GM18511 (cell line): ENCODE measurements at regions not wholly inside any gene's neighbourhood (a gene's known extent, or its start where the extent isn't known, plus 50 kb on each side); places are given as distances from the start of the nearest gene placed in this dataset.
A peak's percentile ranks its signal among the peaks of the same experiment; 100 is the strongest.
"Not testable (repeated sequence)": the region's sequence is repeated elsewhere in the genome, so short reads cannot be mapped to it uniquely, and the experiment has no call there.

ENCODE experiments used
- ATAC-seq: cut with Tn5 transposase; IDR thresholded peaks from one replicate; pipeline ENCODE4 v1.9.1; 2021; ENCODE audit warnings: mild to moderate bottlenecking, moderate library complexity; ENCODE audit not compliant: unreplicated experiment

DNA sequence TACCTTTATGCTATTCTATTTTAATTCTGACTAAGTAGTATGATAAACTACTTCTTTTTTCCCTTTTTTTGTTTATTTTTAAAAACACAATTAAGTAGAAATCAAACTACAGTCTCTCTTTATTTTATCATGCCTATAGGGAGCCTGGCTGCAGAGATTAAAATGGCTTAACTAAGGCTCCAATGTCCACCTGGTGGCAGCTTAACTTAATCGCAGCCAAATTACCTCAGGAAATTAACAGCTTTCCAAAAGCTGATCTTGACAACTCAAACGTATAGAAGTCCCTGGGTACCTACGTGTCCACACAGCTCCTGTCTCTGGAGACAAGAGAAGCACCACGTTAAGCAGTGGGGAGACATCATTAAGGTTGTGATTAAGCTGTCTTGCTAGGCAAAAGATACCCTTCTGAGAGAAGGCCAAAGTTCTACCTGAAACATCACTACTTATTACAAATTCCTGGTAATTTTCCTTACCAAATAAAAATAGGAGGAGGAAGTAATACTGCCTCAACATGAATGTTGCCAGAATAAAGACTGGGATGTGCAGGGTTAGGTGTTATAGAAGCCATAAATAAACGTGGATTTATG is 63.2 kb upstream of the SNX19 start:
- no peak for ATAC-seq

- no peak for ATAC-seq
Measured at GRCh38 chr11:130980071-130980862, 64.0 kb upstream of the SNX19 start.

GRCh38 chr11:130984241-130984640 is 68.0 kb upstream of the SNX19 start:
- ATAC-seq = not testable (repeated sequence)

DNA sequence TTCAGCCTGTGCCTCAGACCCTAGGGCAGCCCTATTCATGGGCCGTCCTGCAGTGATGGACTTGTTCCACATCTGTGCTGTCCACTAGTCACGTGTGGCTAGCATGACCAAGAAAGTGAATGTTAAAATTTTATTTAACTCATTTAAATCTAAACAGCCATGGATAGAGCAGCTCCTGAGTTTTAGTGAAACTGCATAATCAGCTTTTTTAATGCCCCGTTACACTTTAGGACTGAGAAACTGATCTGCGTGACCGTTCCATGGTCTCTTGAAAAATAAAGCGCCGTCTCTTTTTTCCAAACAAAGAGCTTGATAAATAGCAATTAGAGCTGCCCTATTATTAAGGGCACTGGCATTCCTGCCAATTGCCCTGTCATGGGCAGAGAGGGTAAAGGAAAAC is 76.5 kb upstream of the SNX19 start:
- no peak for ATAC-seq

GRCh38 chr11:130994043-130994442 is 77.8 kb upstream of the SNX19 start:
- ATAC-seq = no peak

GRCh38 chr11:130995266-130995665 is 79.0 kb upstream of the SNX19 start:
- no peak for ATAC-seq

DNA sequence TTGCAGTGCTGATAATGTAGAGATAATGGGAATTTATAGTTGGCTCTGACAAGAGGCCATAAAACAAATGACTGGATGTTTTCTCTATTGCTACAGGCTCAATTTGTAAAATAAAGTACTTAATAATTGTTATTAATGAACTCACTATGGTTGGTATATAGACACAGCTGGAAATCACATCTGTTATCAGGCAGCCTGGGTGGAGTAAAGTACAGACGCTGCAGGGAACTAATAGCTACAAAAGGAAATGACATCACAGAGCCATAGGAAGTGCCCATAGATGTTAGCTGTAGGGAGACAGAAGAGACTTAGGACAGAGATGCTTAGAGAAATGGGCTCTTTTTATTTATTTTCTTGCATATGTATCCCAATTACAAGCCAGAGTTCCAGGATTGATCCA is 81.0 kb upstream of the SNX19 start:
- no peak for ATAC-seq

- no peak for ATAC-seq
Measured at GRCh38 chr11:130999086-130999485, 82.8 kb upstream of the SNX19 start.

DNA sequence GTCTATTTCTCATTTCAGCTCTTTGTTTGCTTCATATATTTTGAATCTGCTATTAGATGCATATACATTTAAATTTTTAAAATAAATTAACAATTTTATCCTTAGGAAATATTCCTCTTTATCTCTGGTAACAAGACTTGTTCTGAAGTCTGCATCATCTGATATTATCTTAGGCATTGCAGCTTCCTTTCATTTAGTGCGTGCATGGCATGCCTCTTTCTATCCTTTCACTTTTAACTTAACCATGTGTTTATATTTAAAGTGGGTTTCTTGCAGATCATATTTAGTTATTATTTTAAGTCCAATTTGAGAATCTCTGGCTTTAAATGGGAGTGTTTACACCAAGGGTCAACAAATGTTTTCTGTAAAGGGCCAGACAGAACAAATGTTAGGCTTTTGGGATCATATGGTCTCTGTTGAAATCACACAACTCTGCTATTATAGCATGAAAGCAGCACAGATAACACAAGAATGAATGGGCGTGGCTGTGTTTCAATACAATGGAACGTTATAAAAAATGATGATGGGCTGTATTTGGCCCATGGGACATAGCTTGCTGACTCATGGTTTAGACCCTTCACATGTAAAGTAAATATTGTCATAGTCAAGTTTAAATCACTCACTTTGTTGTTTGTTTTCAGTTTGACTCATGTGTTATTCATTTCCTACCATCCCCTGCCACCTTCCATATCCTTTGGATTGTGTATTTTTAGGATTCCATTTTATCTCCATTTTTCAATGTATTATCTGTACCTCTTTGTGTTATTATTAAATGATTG is 83.9 kb upstream of the SNX19 start:
- ATAC-seq = no peak

- ATAC-seq = no peak
Measured at GRCh38 chr11:131002145-131002544, 85.9 kb upstream of the SNX19 start.

DNA sequence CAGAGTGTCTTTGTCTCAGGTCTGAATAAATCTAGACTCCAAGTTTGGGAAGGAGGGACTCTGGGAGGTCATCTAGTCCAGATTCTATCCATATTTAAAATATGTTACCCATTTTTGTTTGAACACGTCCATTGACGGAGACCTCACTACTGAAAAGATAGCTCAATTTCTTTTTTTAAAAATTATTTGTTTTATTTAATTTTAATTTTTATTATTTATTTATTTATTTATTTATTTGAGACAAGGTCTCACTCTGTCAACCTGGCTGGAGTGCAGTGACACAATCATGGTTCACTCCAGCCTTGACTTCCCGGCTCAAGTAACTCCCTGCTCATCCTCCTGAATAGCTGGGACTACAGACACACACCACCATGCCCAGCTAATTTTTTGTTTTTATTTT is 89.5 kb upstream of the SNX19 start:
- ATAC-seq = no peak

DNA sequence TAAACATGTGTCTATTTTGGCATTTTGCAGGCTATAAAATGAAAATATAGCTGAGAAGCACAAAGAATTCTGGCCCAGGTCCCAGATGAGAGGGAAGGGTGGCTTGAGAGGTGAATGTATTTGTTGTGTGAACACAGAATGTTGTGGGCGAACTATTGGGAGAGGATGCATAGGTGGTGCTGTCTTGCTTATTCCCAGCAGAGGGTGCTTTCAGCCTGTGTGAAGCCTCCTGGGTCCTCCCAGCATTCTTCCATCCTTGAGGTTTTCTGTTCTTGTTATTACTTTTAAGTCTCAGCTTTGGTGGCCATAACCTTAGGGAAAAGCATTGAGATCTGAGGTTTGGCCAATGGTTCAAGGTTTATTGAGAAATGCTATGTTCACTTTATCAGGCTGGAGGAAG is 108.7 kb upstream of the SNX19 start:
- ATAC-seq = no peak

- ATAC-seq = peak; percentile 75
Measured at GRCh38 chr11:131025421-131026125, 109.3 kb upstream of the SNX19 start.

DNA sequence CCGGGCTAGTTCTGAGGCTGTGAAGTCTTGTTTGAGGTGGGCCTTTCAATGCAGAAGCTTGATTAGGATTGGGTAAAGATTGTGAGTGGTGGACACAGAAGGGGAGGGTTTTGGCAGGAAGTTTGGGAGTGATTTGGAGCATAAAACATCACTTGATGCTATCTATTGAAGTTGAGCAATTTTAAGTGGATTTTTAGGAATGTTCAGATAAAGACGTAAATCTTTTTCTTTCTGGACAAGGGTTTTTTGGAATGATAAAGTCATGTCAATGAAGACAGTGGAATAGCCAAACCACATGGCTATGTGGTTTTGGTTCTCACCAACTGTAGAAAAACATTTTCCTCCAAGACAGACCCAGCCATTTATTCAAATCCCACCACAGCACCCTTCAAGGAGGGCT is 111.2 kb upstream of the SNX19 start:
- no peak for ATAC-seq

DNA sequence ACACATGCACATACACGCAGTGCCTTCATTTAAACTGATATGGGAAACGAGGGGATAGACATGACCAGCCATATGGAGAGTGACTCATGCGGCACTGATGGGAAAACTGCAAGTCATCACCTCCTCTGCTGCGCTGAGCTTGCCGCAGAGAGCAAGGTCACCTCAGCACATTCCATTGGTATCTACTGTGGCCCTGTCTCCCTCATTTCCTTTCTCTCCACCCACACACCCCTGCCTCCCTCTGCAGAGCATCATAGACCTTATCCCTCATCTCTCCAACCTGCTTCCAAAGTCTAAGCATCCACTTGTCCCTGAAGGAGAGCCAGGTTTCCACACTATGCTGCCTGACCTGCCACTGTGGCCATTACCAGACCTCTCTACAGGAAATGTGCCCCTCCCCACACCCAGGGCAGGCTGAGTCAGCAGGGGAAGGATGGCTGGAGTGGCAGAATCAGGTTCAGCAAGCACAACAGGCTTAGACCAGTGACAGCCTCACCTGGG is 116.9 kb upstream of the SNX19 start:
- no peak for ATAC-seq

- ATAC-seq = no peak
Measured at GRCh38 chr11:131036514-131036913, 120.2 kb upstream of the SNX19 start.

DNA sequence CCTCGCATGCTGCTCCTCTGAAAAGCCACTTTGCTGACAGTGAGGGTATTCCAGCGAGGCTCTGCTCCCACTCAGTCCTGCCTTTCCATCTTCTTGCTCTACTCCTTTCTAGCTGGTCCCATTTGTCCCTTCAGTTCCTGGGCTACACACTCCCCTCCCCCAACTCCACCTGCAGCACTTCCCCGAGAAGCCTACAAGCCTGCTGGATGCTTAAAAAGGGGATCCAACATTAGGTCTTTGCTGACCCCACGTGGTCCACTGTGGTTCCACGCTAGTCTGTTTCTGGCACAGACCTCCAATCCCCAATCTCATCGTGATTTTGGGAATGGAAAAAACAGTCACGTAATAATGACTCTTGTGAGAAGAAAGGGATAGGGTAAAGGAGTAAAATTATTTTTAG is 121.6 kb upstream of the SNX19 start:
- no peak for ATAC-seq

GRCh38 chr11:131038597-131038996 is 122.3 kb upstream of the SNX19 start:
- ATAC-seq = no peak

GRCh38 chr11:131041331-131042040 is 125.2 kb upstream of the SNX19 start:
- ATAC-seq = no peak

GRCh38 chr11:131042041-131042390 is 125.7 kb upstream of the SNX19 start:
- ATAC-seq = no peak

- ATAC-seq = no peak
Measured at GRCh38 chr11:131043251-131043650, 127.0 kb upstream of the SNX19 start.
